GM12891 (cell line): ENCODE measurements at regions not wholly inside any gene's neighbourhood (a gene's known extent, or its start where the extent isn't known, plus 50 kb on each side); places are given as distances from the start of the nearest gene placed in this dataset.

Experiments
- POLR2A ChIP-seq: IDR thresholded peaks from 2 replicates; pipeline ENCODE4 v1.6.1; 2011; ENCODE audit warnings: low read depth, low read length, control low read depth
- POLR2AphosphoS5 ChIP-seq: IDR thresholded peaks from 2 replicates; pipeline ENCODE4 v1.6.1; 2011; ENCODE audit warnings: low read depth, low read length, control low read depth
- SPI1 ChIP-seq: IDR thresholded peaks from 2 replicates; pipeline ENCODE4 v1.6.1; 2011; ENCODE audit warnings: low read depth, low read length, control low read depth
- TAF1 ChIP-seq: IDR thresholded peaks from 2 replicates; pipeline ENCODE4 v1.6.1; 2011; ENCODE audit warnings: low read depth, low read length, control low read depth

GRCh38 chr5:104763216-104763615 lies 1200.6 kb upstream of the NUDT12 start:
- TF ChIP-seq SPI1 (no peak), POLR2AphosphoS5 (no peak), TAF1 (no peak), POLR2A (no peak)
